ENCODE measurements at regions not wholly inside any gene's neighbourhood (a gene's known extent, or its start where the extent isn't known, plus 50 kb on each side); places are given as distances from the start of the nearest gene placed in this dataset.

GRCh38 chr4:182010876-182011275 lies 232.3 kb upstream of the TENM3 start:
- no peaks in the 10 kb centered on the region for H3K4me1 ChIP-seq (ENCODE audit: insufficient read depth, low read length, poor library complexity, severe bottlenecking)
- H3K4me3 ChIP-seq (ENCODE audit: low read depth, low read length, poor library complexity, severe bottlenecking): no peak overlapping the region
- ChIA-PET CTCF (no interaction called here), POLR2A (ENCODE audit: low non-redundant PET) (no interaction called here)
- peaks cover 6% of the 10 kb centered on the region for H3K27me3 ChIP-seq (replicated peaks; ENCODE audit: insufficient read depth, low read depth, low read length, poor library complexity)
- BruUV-seq (replicated peaks): no TSS peak
- H3K36me3 ChIP-seq (ENCODE audit: insufficient read depth, low read length, poor library complexity, severe bottlenecking): no peaks in the 10 kb centered on the region
- H3K9me3 ChIP-seq (ENCODE audit: low read depth, low read length, poor library complexity, severe bottlenecking): no peaks in the 10 kb centered on the region
- DNase-seq (ENCODE audit: low spot score): no peak
- intact Hi-C loops (cut with micrococcal nuclease; ENCODE audit: unreplicated experiment): no loop called here
- no peak overlapping the region for H3K27ac ChIP-seq (ENCODE audit: low read depth, low read length, poor library complexity, severe bottlenecking)
- TF ChIP-seq EZH2 (IDR thresholded peaks at IDR 0.05; ENCODE audit: borderline replicate concordance, low read depth, low read length, poor library complexity, severe bottlenecking) (no peak), CTCF (conservative IDR thresholded peaks at IDR 0.05; ENCODE audit: low read depth, low read length) (no peak)

DNA sequence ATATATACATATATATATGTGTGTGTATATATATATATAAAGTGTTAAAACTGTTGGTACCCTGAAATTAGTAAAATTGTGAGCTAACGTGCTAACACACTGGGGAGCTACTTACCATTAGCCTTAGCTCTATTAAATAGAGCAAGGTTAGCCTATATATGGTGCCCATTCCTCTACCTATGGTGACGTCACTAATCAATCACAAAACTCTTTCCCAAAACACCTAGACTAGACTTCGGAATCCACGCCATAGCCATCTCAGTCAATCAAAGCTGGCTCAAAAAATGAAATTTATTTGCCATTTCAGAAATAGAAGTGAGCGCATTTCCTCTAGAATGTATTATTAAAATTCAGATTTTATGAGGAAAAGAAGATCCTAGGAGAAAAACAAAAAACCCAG lies 229.0 kb upstream of the TENM3 start:
- BruUV-seq (replicated peaks): no TSS peak
- ChIA-PET CTCF (no interaction called here), POLR2A (ENCODE audit: low non-redundant PET) (no interaction called here)
- Histone ChIP-seq H3K27me3 (replicated peaks; ENCODE audit: insufficient read depth, low read depth, low read length, poor library complexity) (no peaks in the 10 kb centered on the region), H3K27ac (ENCODE audit: low read depth, low read length, poor library complexity, severe bottlenecking) (no peak overlapping the region), H3K36me3 (ENCODE audit: insufficient read depth, low read length, poor library complexity, severe bottlenecking) (no peaks in the 10 kb centered on the region), H3K9me3 (ENCODE audit: low read depth, low read length, poor library complexity, severe bottlenecking) (no peaks in the 10 kb centered on the region), H3K4me1 (ENCODE audit: insufficient read depth, low read length, poor library complexity, severe bottlenecking) (no peaks in the 10 kb centered on the region), H3K4me3 (ENCODE audit: low read depth, low read length, poor library complexity, severe bottlenecking) (no peak overlapping the region)
- no peak for DNase-seq (ENCODE audit: low spot score)
- TF ChIP-seq EZH2 (IDR thresholded peaks at IDR 0.05; ENCODE audit: borderline replicate concordance, low read depth, low read length, poor library complexity, severe bottlenecking) (no peak), CTCF (conservative IDR thresholded peaks at IDR 0.05; ENCODE audit: low read depth, low read length) (no peak)
- intact Hi-C loops (cut with micrococcal nuclease; ENCODE audit: unreplicated experiment): no loop called here

DNA sequence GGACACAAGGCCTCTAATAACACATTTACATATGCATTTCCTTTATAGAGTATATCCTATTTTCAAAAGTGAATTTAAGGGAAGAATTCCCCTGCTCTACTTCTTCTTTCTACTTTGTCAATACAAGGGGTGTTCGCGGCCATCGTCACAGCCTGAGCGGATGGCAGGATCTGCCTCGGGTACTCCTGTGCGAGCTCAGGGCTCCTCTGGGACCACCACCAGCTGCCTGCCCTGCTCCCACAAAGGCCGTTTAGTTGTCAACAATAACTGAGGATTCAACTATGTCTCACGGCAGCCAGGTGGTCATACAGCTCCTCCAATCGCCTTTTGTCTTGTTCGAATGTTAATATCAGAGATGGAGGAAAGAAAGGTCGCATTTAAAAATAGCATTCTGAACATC lies 228.2 kb upstream of the TENM3 start:
- Histone ChIP-seq H3K36me3 (ENCODE audit: insufficient read depth, low read length, poor library complexity, severe bottlenecking) (no peaks in the 10 kb centered on the region), H3K9me3 (ENCODE audit: low read depth, low read length, poor library complexity, severe bottlenecking) (no peaks in the 10 kb centered on the region), H3K27me3 (replicated peaks; ENCODE audit: insufficient read depth, low read depth, low read length, poor library complexity) (no peaks in the 10 kb centered on the region), H3K4me3 (ENCODE audit: low read depth, low read length, poor library complexity, severe bottlenecking) (no peak overlapping the region), H3K27ac (ENCODE audit: low read depth, low read length, poor library complexity, severe bottlenecking) (no peak overlapping the region), H3K4me1 (ENCODE audit: insufficient read depth, low read length, poor library complexity, severe bottlenecking) (no peaks in the 10 kb centered on the region)
- DNase-seq (ENCODE audit: low spot score): no peak
- no TSS peak for BruUV-seq (replicated peaks)
- ChIA-PET CTCF (no interaction called here), POLR2A (ENCODE audit: low non-redundant PET) (no interaction called here)
- TF ChIP-seq CTCF (conservative IDR thresholded peaks at IDR 0.05; ENCODE audit: low read depth, low read length) (no peak), EZH2 (IDR thresholded peaks at IDR 0.05; ENCODE audit: borderline replicate concordance, low read depth, low read length, poor library complexity, severe bottlenecking) (no peak)
- intact Hi-C loops (cut with micrococcal nuclease; ENCODE audit: unreplicated experiment): no loop called here
